ENCODE measurements at regions not wholly inside any gene's neighbourhood (a gene's known extent, or its start where the extent isn't known, plus 50 kb on each side); places are given as distances from the start of the nearest gene placed in this dataset.

DNA sequence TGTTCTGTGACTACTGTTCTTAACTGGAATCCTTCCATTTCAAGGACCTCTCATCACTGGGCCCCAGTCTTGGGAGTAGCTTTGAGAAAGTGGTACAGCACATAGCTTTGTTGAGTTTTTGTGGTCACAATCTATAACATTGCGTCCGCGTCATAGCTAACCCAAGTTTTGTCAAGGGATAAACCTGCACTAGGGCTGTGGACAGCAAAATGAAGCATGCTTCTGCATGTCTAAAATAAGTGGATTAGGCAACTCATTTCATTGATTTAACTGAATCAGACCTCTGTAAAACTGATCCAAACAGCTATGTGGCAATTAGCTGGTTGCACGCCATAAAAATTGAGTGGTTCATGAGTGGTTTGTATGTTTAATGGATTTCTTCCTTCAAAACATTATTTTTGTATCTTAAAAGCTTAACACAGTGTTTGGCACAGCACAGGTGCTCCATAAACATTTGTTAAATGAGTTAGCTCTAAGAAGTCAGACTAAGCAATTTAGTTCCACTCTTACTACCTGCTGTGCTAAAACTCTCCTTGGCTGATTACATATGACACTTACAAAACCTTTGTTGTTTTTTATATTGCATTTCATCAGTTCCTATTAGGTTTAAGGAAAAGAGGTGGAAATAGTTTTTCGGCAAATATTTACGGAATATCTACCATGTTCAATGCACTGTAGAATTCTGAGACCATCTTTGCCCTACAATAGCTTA, 160.3 kb upstream of the ATXN1 start:
- no peak for TF ChIP-seq POLR2AphosphoS5 (IDR thresholded peaks at IDR 0.05; ENCODE audit: low read depth, low read length)
- TF ChIP-seq TAF1 (IDR thresholded peaks at IDR 0.05; ENCODE audit: borderline replicate concordance, low read depth, low read length) = no peak
